Fibroblast of villous mesenchyme (primary cell): ENCODE measurements at regions not wholly inside any gene's neighbourhood (a gene's known extent, or its start where the extent isn't known, plus 50 kb on each side); places are given as distances from the start of the nearest gene placed in this dataset.
"Not testable (repeated sequence)": the region's sequence is repeated elsewhere in the genome, so short reads cannot be mapped to it uniquely, and the experiment has no call there.

Experiments
- DNase-seq: peaks from one replicate; pipeline ENCODE4 v3.0.0-alpha.2; 2010; ENCODE audit warnings: low read depth
- H3K4me3 ChIP-seq: 2 replicates; pipeline ENCODE4 v1.5.1; 2011; ENCODE audit warnings: low read depth, mild to moderate bottlenecking, low read length
- TF ChIP-seq, protein P1 (sequence below): IDR thresholded peaks from 2 replicates; pipeline ENCODE4 v1.5.1; 2012; ENCODE audit warnings: low read depth, mild to moderate bottlenecking, low read length; ENCODE audit not compliant: insufficient read depth

DNA sequence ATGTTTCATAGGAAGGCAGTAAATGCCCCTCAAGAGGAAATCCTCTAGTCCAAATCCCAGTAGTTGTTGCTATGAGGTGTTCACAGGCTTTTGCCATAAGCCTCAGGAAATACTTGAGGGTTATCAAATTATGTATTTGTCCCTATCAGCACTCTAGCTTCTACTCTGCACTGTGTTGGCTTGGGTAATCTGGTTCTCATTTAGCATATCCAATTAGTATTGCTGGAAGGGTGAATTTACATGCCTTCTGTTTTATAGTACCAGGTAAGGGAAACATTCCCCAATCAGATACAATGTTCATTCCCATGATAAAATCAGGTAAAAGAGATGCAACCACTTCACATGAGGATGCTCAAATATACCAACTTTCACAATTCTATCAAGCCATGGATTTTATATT is 211.2 kb downstream of the S1PR1 start:
- H3K4me3 ChIP-seq, result no peak overlapping the region
- TF ChIP-seq, protein P1, sequence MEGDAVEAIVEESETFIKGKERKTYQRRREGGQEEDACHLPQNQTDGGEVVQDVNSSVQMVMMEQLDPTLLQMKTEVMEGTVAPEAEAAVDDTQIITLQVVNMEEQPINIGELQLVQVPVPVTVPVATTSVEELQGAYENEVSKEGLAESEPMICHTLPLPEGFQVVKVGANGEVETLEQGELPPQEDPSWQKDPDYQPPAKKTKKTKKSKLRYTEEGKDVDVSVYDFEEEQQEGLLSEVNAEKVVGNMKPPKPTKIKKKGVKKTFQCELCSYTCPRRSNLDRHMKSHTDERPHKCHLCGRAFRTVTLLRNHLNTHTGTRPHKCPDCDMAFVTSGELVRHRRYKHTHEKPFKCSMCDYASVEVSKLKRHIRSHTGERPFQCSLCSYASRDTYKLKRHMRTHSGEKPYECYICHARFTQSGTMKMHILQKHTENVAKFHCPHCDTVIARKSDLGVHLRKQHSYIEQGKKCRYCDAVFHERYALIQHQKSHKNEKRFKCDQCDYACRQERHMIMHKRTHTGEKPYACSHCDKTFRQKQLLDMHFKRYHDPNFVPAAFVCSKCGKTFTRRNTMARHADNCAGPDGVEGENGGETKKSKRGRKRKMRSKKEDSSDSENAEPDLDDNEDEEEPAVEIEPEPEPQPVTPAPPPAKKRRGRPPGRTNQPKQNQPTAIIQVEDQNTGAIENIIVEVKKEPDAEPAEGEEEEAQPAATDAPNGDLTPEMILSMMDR, result no peak
- DNase-seq, result no peak

DNA sequence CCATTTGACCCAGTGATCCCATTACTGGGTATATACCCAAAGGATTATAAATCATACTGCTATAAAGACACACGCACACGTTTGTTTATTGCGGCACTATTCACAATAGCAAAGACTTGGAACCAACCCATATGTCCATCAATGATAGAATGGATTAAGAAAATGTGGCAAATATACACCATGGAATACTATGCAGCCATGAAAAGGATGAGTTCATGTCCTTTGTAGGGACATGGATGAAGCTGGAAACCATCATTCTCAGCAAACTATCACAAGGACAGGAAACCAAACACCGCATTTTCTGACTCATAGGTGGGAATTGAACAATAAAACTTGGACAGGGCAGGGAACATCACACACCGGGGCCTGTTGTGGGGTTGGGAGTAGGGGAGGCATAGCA is 213.9 kb downstream of the S1PR1 start:
- not testable (repeated sequence) for H3K4me3 ChIP-seq, DNase-seq

DNA sequence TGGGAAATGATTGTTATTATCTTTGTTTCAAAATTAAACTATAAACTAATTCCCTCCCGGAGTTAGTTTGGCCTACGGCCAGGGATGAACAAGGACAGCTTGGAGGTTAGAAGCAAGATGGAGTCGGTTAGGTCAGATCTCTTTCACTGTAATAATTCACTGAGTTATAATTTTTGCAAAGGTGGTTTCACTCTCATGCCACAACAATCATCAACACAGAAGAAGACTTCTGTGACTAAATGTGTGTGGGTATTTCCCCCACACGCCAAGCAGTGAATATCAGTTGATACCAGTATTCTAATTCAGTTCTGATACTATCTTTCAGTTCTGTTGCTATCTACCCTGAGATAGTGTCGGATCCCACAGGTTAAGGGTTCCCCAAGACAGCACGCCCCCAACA is 215.1 kb downstream of the S1PR1 start:
- TF ChIP-seq, protein P1, result no peak
- no peak for DNase-seq
- H3K4me3 ChIP-seq, result no peak overlapping the region

DNA sequence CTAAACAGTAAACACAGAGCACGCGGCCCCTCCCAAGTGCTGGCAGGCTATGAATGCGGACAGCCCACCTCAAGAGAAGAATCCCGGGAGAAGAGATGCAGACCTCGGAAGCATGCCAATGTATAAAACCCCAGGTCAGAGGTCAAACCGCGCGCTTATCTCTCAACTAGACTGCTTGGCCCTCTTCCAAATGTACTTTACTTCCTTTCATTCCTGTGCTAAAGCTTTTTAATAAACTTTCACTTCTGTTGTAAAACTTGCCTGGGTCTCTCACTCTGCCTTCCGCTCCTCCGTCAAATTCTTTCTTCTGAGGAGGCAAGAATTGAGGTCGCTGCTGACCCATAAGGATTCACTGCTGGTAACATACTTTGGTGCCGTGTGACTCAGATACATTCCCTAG is 216.0 kb downstream of the S1PR1 start:
- DNase-seq, result peak; percentile 17
- TF ChIP-seq, protein P1, result no peak
- no peak overlapping the region for H3K4me3 ChIP-seq

DNA sequence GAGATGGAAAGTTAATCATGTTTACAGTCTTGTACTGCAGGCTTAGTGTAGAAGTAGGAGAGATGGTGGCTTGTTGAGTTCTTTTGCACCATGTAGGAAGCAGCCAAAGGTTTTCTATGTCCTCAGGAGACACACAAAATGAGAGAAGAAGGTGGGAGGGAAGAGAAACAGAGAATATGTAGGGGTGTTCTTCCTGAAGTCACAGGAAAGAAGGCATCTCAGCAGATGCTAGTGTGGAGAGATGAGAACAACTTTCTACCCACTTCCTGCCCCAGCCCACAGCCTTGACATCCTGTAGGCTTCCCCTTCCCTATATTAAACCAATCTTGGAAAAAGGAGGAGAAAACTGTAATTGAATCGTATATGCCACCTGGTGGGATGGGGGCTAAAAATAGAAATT is 217.0 kb downstream of the S1PR1 start:
- TF ChIP-seq, protein P1, result no peak
- no peak for DNase-seq

DNA sequence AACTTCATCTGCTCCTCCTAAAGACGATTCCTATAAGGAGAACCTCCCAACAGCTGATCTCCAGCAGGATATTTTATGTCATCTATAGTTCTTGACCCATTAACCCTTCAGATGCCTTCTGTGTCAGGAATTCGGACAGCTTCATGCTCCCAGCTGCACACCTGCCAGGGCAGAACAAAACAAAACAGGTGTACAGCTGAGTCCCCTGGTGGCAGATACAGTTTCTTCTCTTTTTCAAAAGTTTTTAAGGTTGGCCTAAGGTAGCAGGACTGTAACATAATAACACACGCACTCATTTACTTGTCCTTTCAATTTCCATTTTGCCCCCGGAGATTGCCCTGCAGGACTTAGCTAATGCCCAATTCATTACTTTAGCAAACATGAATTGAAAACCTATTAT is 218.3 kb downstream of the S1PR1 start:
- no peak for DNase-seq
- TF ChIP-seq, protein P1, result no peak
- no peak overlapping the region for H3K4me3 ChIP-seq

More for the DNA sequence above, 217.0 kb downstream of the S1PR1 start:
- H3K4me3 ChIP-seq, result no peak overlapping the region

DNA sequence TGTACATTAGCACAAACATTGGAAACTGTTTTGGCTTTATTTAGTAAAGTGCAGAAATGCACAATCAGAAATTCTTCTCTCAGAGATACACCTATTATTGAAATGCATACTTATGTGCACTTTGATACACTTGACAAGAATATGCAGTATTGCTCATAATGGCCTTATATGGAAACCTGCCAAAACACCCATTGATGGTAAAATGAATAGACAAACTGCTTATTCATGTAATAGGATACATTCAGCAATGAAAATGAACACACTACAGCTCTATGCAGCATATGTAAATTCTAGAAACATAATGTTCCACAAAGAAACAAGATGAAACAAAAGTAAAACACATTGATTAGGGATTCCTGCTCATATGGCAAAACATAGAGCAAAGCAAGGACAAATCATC is 223.9 kb downstream of the S1PR1 start:
- DNase-seq, result no peak
- H3K4me3 ChIP-seq, result no peak overlapping the region
- TF ChIP-seq, protein P1, result no peak
